HEK293 (cell line): ENCODE measurements at regions not wholly inside any gene's neighbourhood (a gene's known extent, or its start where the extent isn't known, plus 50 kb on each side); places are given as distances from the start of the nearest gene placed in this dataset.
"Not testable (repeated sequence)": the region's sequence is repeated elsewhere in the genome, so short reads cannot be mapped to it uniquely, and the experiment has no call there.

Experiments
- CTCF ChIP-seq: fragments of 450-650 bp; formaldehyde crosslinking; IDR thresholded peaks from 2 replicates; pipeline ENCODE4 v1.5.1; 2016; ENCODE audit warnings: missing biosample characterization, missing genetic modification characterization
- ZNF510 ChIP-seq: fragments of 450-650 bp; formaldehyde crosslinking; IDR thresholded peaks from 2 replicates; pipeline ENCODE4 v1.5.1; 2018; ENCODE audit warnings: mild to moderate bottlenecking, missing genetic modification characterization, missing biosample characterization; ENCODE audit not compliant: insufficient replicate concordance
- ZNF596 ChIP-seq: fragments of 450-650 bp; IDR thresholded peaks from 2 replicates; pipeline ENCODE4 v1.5.0; 2018; ENCODE audit warnings: missing biosample characterization, mild to moderate bottlenecking, missing genetic modification characterization, moderate library complexity

DNA sequence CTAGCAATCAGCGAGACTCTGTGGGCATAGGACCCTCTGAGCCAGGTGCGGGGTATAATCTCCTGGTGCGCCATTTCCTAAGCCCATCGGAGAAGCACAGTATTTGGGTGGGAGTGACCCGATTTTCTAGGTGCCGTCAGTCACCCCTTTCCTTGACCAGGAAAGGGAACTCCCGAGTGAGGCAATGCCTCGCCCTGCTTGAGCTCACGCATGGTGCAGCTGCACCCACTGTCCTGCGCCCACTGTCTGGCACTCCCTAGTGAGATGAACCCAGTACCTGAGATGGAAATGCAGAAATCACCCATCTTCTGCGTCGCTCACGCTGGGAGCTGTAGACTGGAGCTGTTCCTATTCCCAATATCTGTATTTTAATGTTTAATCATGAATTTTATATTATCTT is 408.6 kb downstream of the TDRD3 start:
- not testable (repeated sequence) for TF ChIP-seq CTCF, ZNF510, ZNF596 (tag by site-specific recombination)
